SK-N-SH (cell line): ENCODE measurements at regions not wholly inside any gene's neighbourhood (a gene's known extent, or its start where the extent isn't known, plus 50 kb on each side); places are given as distances from the start of the nearest gene placed in this dataset.

Experiments
- CTCF ChIA-PET: fragments of 300-600, 350-600 bp; formaldehyde crosslinking; extraction: SDS; loops from one replicate; lab custom pipeline; 2021; lab: Yijun Ruan, JAX
- POLR2A ChIA-PET: fragments of 350-600 bp; sonication (Branson Sonifier 250); formaldehyde crosslinking; extraction: SDS; loops from one replicate; lab custom pipeline; 2020; ENCODE audit warnings: antibody characterized with exemption, inconsistent platforms; lab: Yijun Ruan, JAX
- DNase-seq: peaks from one replicate; pipeline ENCODE4 v3.0.0; 2012
- H2AFZ ChIP-seq: fragments of 200-600 bp; sonication (generic); 2 replicates; pipeline ENCODE4 v1.8.1; 2016; ENCODE audit warnings: antibody characterized with exemption, mild to moderate bottlenecking, low read depth
- H3F3A ChIP-seq: fragments of 200-600 bp; sonication (generic); replicated peaks from 2 replicates; pipeline ENCODE3; 2016; ENCODE audit warnings: antibody characterized with exemption, mild to moderate bottlenecking; ENCODE audit not compliant: insufficient read depth
- H3K27ac ChIP-seq, 2 experiments: fragments of 200-500 bp in 1 of 2; fragments of 200-600 bp in 1 of 2; sonication (Bioruptor generic) in 1 of 2; sonication (generic), shearing (Covaris generic) in 1 of 2; 2 replicates each; pipeline versions ENCODE4 v1.5.1 to v1.6.1; 2014 to 2016; ENCODE audit warnings: low read depth in 2 of 2, inconsistent platforms in 1 of 2, low read length in 1 of 2, mild to moderate bottlenecking in 1 of 2, mixed read lengths in 1 of 2
- H3K27me3 ChIP-seq: fragments of 200-600 bp; sonication (generic), shearing (Covaris generic); 2 replicates; pipeline ENCODE4 v1.6.1; 2016; ENCODE audit warnings: mixed run types; ENCODE audit not compliant: insufficient read depth
- H3K36me3 ChIP-seq, 2 experiments: fragments of 200-500 bp in 1 of 2; fragments of 200-600 bp in 1 of 2; sonication (Bioruptor generic) in 1 of 2; sonication (generic) in 1 of 2; replicated peaks in 1 of 2; 2 replicates each; pipeline versions ENCODE3 to v1.5.1; 2014 to 2016; ENCODE audit warnings: low read length in 1 of 2, mild to moderate bottlenecking in 1 of 2; ENCODE audit not compliant: insufficient read depth in 2 of 2, control insufficient read depth in 1 of 2
- H3K4me1 ChIP-seq, 2 experiments: fragments of 200-500 bp in 1 of 2; fragments of 200-600 bp in 1 of 2; sonication (Bioruptor generic) in 1 of 2; sonication (generic), shearing (Covaris generic) in 1 of 2; 2 replicates each; pipeline versions ENCODE4 v1.5.1 to v1.6.1; 2014 to 2016; ENCODE audit warnings: low read depth in 1 of 2, low read length in 1 of 2, mixed run types in 1 of 2; ENCODE audit not compliant: insufficient read depth in 2 of 2, control insufficient read depth in 1 of 2
- H3K4me2 ChIP-seq: fragments of 200-600 bp; sonication (generic), shearing (Covaris generic); 2 replicates; pipeline ENCODE4 v1.6.1; 2017; ENCODE audit warnings: mixed run types
- H3K4me3 ChIP-seq, 2 experiments: fragments of 200-500 bp in 1 of 2; fragments of 200-600 bp in 1 of 2; sonication (Bioruptor generic) in 1 of 2; sonication (generic), shearing (Covaris generic) in 1 of 2; 2 replicates each; pipeline versions ENCODE4 v1.5.1 to v1.8.1; 2014 to 2016; ENCODE audit warnings: low read depth in 2 of 2, inconsistent platforms in 1 of 2, low read length in 1 of 2, mild to moderate bottlenecking in 1 of 2, mixed read lengths in 1 of 2, moderate library complexity in 1 of 2
- H3K79me2 ChIP-seq: fragments of 200-600 bp; sonication (generic); 2 replicates; pipeline ENCODE4 v1.8.1; 2017; ENCODE audit warnings: mild to moderate bottlenecking; ENCODE audit not compliant: insufficient read depth
- H3K9ac ChIP-seq: fragments of 200-600 bp; sonication (generic); 2 replicates; pipeline ENCODE4 v1.6.1; 2017; ENCODE audit warnings: mixed run types
- H3K9me2 ChIP-seq: fragments of 200-600 bp; sonication (generic); 2 replicates; pipeline ENCODE4 v1.6.1; 2017; ENCODE audit warnings: mixed run types
- H3K9me3 ChIP-seq: fragments of 200-600 bp; sonication (generic); 2 replicates; pipeline ENCODE4 v1.6.1; 2017; ENCODE audit warnings: mixed run types, mild to moderate bottlenecking, moderate library complexity
- H4K20me1 ChIP-seq: fragments of 200-600 bp; sonication (generic); 2 replicates; pipeline ENCODE4 v1.6.1; 2017; ENCODE audit warnings: mild to moderate bottlenecking, mixed run types; ENCODE audit not compliant: insufficient read depth
- CTCF ChIP-seq: fragments of 200-600 bp; sonication (generic); IDR thresholded peaks from 2 replicates; pipeline ENCODE4 v1.6.1; 2017; ENCODE audit warnings: antibody characterized with exemption, mild to moderate bottlenecking, moderate library complexity
- ELF1 ChIP-seq: IDR thresholded peaks from 2 replicates; pipeline ENCODE4 v1.4.0; 2012
- EZH2phosphoT487 ChIP-seq: fragments of 200-600 bp; sonication (generic); IDR thresholded peaks from 2 replicates; pipeline ENCODE4 v1.6.1; 2017; ENCODE audit warnings: low read depth, mixed run types, mild to moderate bottlenecking, antibody characterized with exemption, moderate library complexity, borderline replicate concordance
- FOSL2 ChIP-seq: IDR thresholded peaks from 2 replicates; pipeline ENCODE4 v1.4.0; 2012; ENCODE audit warnings: low read depth, mild to moderate bottlenecking, moderate library complexity, borderline replicate concordance
- FOXJ3 ChIP-seq: sonication (generic); formaldehyde crosslinking; IDR thresholded peaks from 2 replicates; pipeline ENCODE4 v1.5.1; 2020; ENCODE audit warnings: mild to moderate bottlenecking, missing genetic modification reagents
- FOXM1 ChIP-seq: IDR thresholded peaks from 2 replicates; pipeline ENCODE4 v1.4.0; 2012; ENCODE audit warnings: low read depth, mild to moderate bottlenecking
- GATA2 ChIP-seq: sonication (generic); formaldehyde crosslinking; IDR thresholded peaks from 2 replicates; pipeline ENCODE4 v1.5.0; 2020; ENCODE audit warnings: mild to moderate bottlenecking, missing genetic modification reagents
- MAX ChIP-seq: IDR thresholded peaks from 2 replicates; pipeline ENCODE4 v1.4.0; 2012; ENCODE audit warnings: low read depth
- NFIC ChIP-seq: IDR thresholded peaks from 2 replicates; pipeline ENCODE4 v1.4.0; 2012; ENCODE audit warnings: borderline replicate concordance
- POLR2AphosphoS5 ChIP-seq: IDR thresholded peaks from 2 replicates; pipeline ENCODE4 v1.6.1; 2012; ENCODE audit warnings: low read depth, low read length
- RAD21 ChIP-seq: IDR thresholded peaks from 2 replicates; pipeline ENCODE4 v1.6.1; 2012; ENCODE audit warnings: mild to moderate bottlenecking, low read length
- RCOR1 ChIP-seq: fragments of 150-350 bp; IDR thresholded peaks from 2 replicates; pipeline ENCODE4 v1.6.1; 2017; ENCODE audit warnings: antibody characterized with exemption, low read length
- REST ChIP-seq: IDR thresholded peaks from 2 replicates; pipeline ENCODE4 v1.6.1; 2012; ENCODE audit warnings: mild to moderate bottlenecking, low read depth, low read length, moderate library complexity
- RFX5 ChIP-seq: IDR thresholded peaks from 2 replicates; pipeline ENCODE4 v1.6.1; 2012; ENCODE audit warnings: mild to moderate bottlenecking, improper control_type of control experiment, low read length
- TAF1 ChIP-seq: IDR thresholded peaks from 2 replicates; pipeline ENCODE4 v1.6.1; 2012; ENCODE audit warnings: low read depth, mild to moderate bottlenecking, low read length, moderate library complexity, borderline replicate concordance
- TCF12 ChIP-seq: IDR thresholded peaks from 2 replicates; pipeline ENCODE4 v1.4.0; 2012
- USF1 ChIP-seq: IDR thresholded peaks from 2 replicates; pipeline ENCODE4 v1.4.0; 2012; ENCODE audit warnings: low read depth, borderline replicate concordance
- USF2 ChIP-seq: fragments of 150-350 bp; IDR thresholded peaks from 2 replicates; pipeline ENCODE4 v1.6.1; 2017; ENCODE audit warnings: antibody characterized with exemption, low read length, low read depth, borderline replicate concordance
- ZBTB33 ChIP-seq: IDR thresholded peaks from 2 replicates; pipeline ENCODE4 v1.4.0; 2012; ENCODE audit warnings: low read depth, borderline replicate concordance
- WGBS: methylation state at CpG from one replicate; pipeline ENCODE4 v1.1.6; 2017; ENCODE audit warnings: low lambda C conversion rate; 5-methylcytosine and 5-hydroxymethylcytosine counted together

- TF ChIP-seq ZBTB33 (no peak), FOXM1 (no peak)
- TF ChIP-seq, all 33 proteins: peak for 0
Measured at GRCh38 chr6:90891355-90891754, 304.5 kb upstream of the MAP3K7 start (continued).

- Histone ChIP-seq H3K27me3 (no peaks in the 10 kb centered on the region; the same call in 1 of the 2 replicates), H3K4me1 (peaks cover 0 to 6% of the 10 kb centered on the region in 2 experiments; a peak in 2 of 4 replicates), H3K9me2 (no peaks in the 10 kb centered on the region), H3F3A (no peaks in the 10 kb centered on the region), H4K20me1 (no peaks in the 10 kb centered on the region), H3K9me3 (no peaks in the 10 kb centered on the region), H3K4me2 (no peak overlapping the region), H3K9ac (no peak overlapping the region), H3K4me3 (no peak overlapping the region), H3K36me3 (no peaks in the 10 kb centered on the region), H3K79me2 (no peaks in the 10 kb centered on the region), H2AFZ (no peak overlapping the region), H3K27ac (no peak overlapping the region)
- DNase-seq = no peak
- ChIA-PET POLR2A (no interaction called here), CTCF (interaction anchor here (1.1 kb wide), 1 partner anchor 20 kb away, joined by 4 read pairs; no protein-coding TSS in a partner anchor)
- WGBS = 45% methylated on average over 8 of the region's 8 CpGs
- TF ChIP-seq USF2 (no peak), FOXJ3 (no peak), MAX (no peak), TCF12 (no peak), RFX5 (no peak), ELF1 (no peak), POLR2AphosphoS5 (no peak), GATA2 (CRISPR knock-in tag) (no peak), USF1 (no peak), TAF1 (no peak), FOXM1 (no peak), FOSL2 (no peak), NFIC (no peak), EZH2phosphoT487 (no peak), RAD21 (no peak), CTCF (no peak), REST (no peak), RCOR1 (no peak)
Measured at GRCh38 chr6:90890683-90891330, 303.9 kb upstream of the MAP3K7 start.
